Muscle layer of duodenum (tissue), 2 donors: ENCODE measurements at regions not wholly inside any gene's neighbourhood (a gene's known extent, or its start where the extent isn't known, plus 50 kb on each side); places are given as distances from the start of the nearest gene placed in this dataset.

Source experiments
- H3K27ac ChIP-seq: one replicate; pipeline ENCODE4 v1.7.0; 2013; ENCODE audit warnings: mild to moderate bottlenecking, low read length
- H3K27me3 ChIP-seq: one replicate; pipeline ENCODE4 v1.7.0; 2013; ENCODE audit warnings: low read depth, mild to moderate bottlenecking, control low read depth, low read length
- H3K36me3 ChIP-seq, 2 donors: one replicate each; pipeline ENCODE4 v1.7.0; 2013; ENCODE audit warnings: low read length in 2 of 2, control low read depth in 1 of 2, mild to moderate bottlenecking in 1 of 2; ENCODE audit not compliant: insufficient read depth in 2 of 2, control insufficient read depth in 1 of 2
- H3K4me1 ChIP-seq, 2 donors: one replicate each; pipeline ENCODE4 v1.7.0; 2013; ENCODE audit warnings: low read length in 2 of 2, mild to moderate bottlenecking in 2 of 2, control low read depth in 1 of 2, moderate library complexity in 1 of 2; ENCODE audit not compliant: insufficient read depth in 2 of 2, control insufficient read depth in 1 of 2
- H3K4me3 ChIP-seq, 2 donors: one replicate each; pipeline ENCODE4 v1.7.0; 2013; ENCODE audit warnings: low read length in 2 of 2, low read depth in 1 of 2, mild to moderate bottlenecking in 1 of 2
- H3K9me3 ChIP-seq, 2 donors: one replicate each; pipeline ENCODE4 v1.7.0; 2013; ENCODE audit warnings: low read length in 2 of 2, control low read depth in 1 of 2, mild to moderate bottlenecking in 1 of 2; ENCODE audit not compliant: control insufficient read depth in 1 of 2
- donor health status: healthy.

DNA sequence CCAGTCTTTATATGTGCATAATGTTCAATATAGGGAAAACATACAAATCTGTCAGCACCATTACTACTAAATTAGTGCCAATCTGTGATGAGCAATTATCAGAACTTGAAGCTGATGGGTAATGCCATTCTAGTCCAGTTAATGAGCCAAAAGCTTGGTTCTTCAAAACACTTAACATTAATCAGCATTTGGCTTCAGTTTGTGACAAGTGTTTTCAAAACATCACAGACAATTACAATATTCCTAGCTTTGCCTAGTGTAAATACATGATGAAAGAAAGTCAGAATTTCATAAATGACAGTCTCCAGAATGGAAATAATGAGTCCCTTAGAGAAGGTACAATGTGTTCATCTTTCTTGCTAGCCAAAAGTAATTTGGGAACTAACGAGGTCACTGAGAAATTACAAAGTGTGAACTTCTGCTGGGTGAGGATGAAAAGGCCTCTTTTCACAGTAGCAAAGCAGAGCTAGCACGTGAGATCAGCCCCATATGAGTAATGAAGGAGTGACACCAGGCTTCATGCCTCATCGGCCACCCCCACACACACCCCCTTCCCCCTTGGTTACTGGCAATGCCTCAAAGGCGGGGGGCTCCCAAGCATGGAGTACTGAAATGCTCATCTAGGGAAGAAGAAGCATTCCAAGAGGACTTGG is 180.6 kb upstream of the EEA1 start:
- Histone ChIP-seq H3K9me3 (no peaks in the 10 kb centered on the region), H3K27ac (no peak overlapping the region), H3K4me1 (peaks cover 0 to 27% of the 10 kb centered on the region in 2 donors), H3K36me3 (no peaks in the 10 kb centered on the region), H3K4me3 (no peak overlapping the region), H3K27me3 (no peaks in the 10 kb centered on the region)

DNA sequence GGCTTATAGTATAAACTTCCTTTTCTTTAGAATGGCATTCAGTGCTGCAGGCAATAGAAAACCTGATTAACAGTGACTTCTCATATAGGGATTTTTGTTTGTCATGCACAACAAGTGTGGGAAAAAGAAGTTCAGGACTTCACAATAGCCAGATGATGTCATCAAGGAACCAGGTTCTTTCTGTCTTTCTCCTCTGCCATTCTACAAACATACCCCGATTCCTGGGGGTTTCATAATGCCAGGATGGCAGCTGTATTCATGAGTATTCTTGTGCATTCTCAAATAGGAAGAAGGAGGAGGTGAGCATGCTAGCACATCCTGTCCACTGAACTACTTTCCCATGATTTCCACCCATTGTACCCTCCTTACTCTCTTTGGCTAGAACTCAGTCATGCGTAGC is 182.7 kb upstream of the EEA1 start:
- Histone ChIP-seq H3K4me1 (peaks cover 0 to 39% of the 10 kb centered on the region in 2 donors), H3K36me3 (no peaks in the 10 kb centered on the region), H3K27ac (no peak overlapping the region), H3K4me3 (no peak overlapping the region), H3K9me3 (no peaks in the 10 kb centered on the region), H3K27me3 (no peaks in the 10 kb centered on the region)

GRCh38 chr12:93113317-93114006 is 184.4 kb upstream of the EEA1 start:
- H3K4me1 ChIP-seq, result peaks cover 0 to 24% of the 10 kb centered on the region in 2 donors
- no peaks in the 10 kb centered on the region for H3K36me3 ChIP-seq
- H3K27me3 ChIP-seq, result no peaks in the 10 kb centered on the region
- H3K27ac ChIP-seq, result no peak overlapping the region
- H3K9me3 ChIP-seq, result no peaks in the 10 kb centered on the region
- H3K4me3 ChIP-seq, result no peak overlapping the region

DNA sequence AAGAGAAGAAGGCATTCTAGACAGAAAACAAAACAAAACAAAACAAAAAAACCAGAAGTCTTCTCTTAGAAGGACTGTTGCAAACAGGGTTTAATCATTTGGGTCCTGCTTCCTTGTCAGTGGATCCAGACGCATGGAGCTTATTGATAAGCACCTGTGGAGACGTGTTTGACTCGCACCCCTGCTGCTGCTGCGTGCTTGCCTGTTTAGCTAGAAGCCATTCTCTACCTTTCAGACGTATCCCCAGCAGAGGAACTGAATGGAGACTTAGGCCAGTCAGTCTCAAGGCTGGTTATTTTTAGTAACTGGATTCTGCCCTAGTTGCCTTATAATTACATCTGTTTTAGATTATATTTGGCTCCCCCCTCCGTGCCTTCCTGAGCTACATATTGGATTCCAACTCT is 186.1 kb upstream of the EEA1 start:
- no peaks in the 10 kb centered on the region for H3K9me3 ChIP-seq
- H3K27ac ChIP-seq, result no peak overlapping the region
- no peaks in the 10 kb centered on the region for H3K36me3 ChIP-seq
- no peaks in the 10 kb centered on the region for H3K27me3 ChIP-seq
- no peak overlapping the region for H3K4me3 ChIP-seq
- peaks cover 0 to 17% of the 10 kb centered on the region in 2 donors for H3K4me1 ChIP-seq

DNA sequence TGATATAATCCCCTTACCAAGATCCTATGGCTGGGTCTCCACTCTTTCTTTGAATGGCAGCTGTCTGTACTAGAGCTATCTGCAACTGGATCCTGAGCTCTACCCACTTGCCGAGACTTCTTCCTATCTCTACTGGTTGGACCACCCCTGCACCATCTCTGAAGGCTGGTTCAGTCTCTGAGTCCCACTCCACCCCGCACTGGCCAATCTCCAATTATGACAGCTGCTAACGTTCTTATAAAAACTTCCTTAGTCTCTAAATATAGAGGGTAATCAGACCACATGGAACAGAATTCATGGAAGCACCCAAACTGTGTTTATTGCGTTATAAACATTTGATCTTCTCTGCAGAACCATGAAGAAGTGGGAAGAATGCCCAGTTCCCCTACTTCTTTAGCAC is 186.6 kb upstream of the EEA1 start:
- H3K27me3 ChIP-seq, result no peaks in the 10 kb centered on the region
- peaks cover 0 to 17% of the 10 kb centered on the region in 2 donors for H3K4me1 ChIP-seq
- H3K27ac ChIP-seq, result no peak overlapping the region
- H3K36me3 ChIP-seq, result no peaks in the 10 kb centered on the region
- H3K9me3 ChIP-seq, result no peaks in the 10 kb centered on the region
- no peak overlapping the region for H3K4me3 ChIP-seq

- no peaks in the 10 kb centered on the region for H3K27me3 ChIP-seq
- H3K36me3 ChIP-seq, result no peaks in the 10 kb centered on the region
- H3K4me1 ChIP-seq, result peaks cover 0 to 18% of the 10 kb centered on the region in 2 donors
- H3K9me3 ChIP-seq, result no peaks in the 10 kb centered on the region
- no peak overlapping the region for H3K4me3 ChIP-seq
- H3K27ac ChIP-seq, result no peak overlapping the region
Observed at GRCh38 chr12:93116632-93117031, 187.5 kb upstream of the EEA1 start.

DNA sequence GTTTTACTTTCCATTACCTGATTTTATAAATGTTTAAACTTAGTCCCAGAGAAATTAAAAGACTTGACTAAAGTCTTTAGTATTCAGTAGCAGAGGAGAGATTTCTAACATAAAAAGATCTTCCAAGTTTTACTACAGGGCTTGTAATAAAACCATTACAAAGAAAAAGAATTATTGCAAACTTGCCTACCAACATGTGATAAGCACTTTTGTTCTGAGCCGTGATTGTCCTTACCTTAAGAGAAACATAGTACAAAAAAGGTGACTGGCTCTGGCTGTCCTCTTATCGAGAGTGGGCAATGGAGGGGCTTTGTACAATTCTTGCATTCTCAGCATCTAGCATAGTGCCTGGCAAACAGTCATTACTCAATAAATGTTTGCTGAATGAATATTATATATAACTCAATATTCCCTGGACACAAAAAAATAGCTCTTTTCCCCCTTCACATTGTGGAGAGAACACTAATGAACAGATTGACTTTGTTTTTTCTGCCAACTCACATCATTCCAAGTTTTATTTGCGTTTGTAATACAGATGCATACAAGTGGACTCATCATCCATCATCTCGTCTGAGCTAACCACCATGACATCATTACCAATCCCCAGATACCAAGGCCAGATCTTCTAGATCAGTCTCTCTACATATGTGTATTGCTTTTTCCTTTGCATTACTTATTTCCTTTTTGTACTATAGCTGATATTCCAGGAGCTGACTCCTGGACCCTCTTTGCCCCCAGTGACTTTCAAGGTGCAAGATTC is 192.8 kb upstream of the EEA1 start:
- Histone ChIP-seq H3K27me3 (no peaks in the 10 kb centered on the region), H3K36me3 (no peaks in the 10 kb centered on the region), H3K4me1 (peaks cover 0 to 7% of the 10 kb centered on the region in 2 donors), H3K27ac (no peak overlapping the region), H3K9me3 (no peaks in the 10 kb centered on the region), H3K4me3 (no peak overlapping the region)

- no peaks in the 10 kb centered on the region for H3K9me3 ChIP-seq
- no peak overlapping the region for H3K4me3 ChIP-seq
- no peaks in the 10 kb centered on the region for H3K27me3 ChIP-seq
- H3K36me3 ChIP-seq, result no peaks in the 10 kb centered on the region
- peaks cover 0 to 7% of the 10 kb centered on the region in 2 donors for H3K4me1 ChIP-seq
- no peak overlapping the region for H3K27ac ChIP-seq
Observed at GRCh38 chr12:93122569-93123091, 193.5 kb upstream of the EEA1 start.

DNA sequence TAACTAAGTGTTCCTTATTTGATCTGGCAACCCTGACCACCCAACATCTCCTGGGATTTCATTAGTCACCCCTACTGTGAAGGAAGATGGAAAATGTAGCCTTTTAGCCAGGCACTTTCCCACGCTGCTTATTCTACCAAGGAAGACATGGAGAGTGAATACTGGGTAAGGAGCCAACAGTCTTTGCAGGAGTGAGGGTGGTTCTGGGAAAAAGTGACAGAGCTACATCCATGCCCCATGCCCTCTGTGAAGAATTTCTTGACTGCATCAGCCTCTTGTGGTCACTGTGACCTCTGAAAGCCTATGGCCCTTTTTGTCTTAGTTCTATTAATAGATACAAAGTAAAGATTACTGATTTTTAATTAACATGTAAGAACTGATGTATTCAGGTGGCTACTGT is 196.0 kb upstream of the EEA1 start:
- Histone ChIP-seq H3K27ac (no peak overlapping the region), H3K4me3 (no peak overlapping the region), H3K27me3 (no peaks in the 10 kb centered on the region), H3K4me1 (peaks cover 0 to 11% of the 10 kb centered on the region in 2 donors), H3K9me3 (no peaks in the 10 kb centered on the region), H3K36me3 (no peaks in the 10 kb centered on the region)

DNA sequence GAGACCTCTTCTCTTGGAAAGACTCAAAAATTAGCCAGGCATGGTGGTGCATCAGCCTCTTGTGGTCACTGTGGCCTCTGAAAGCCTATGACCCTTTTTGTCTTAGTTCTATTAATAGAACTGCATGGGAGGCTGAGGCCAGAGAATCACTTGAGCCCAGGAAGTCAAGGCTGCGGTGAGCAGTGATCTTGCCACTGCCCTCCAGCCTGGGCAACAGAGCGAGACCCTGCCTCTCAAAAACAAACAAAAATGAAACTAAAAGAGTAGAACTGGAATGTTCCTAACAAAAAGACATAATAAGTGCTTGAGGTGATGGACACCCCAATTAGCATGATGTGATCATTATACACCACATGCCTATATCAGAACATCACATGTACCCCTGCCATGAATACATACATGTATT is 197.0 kb upstream of the EEA1 start:
- H3K4me1 ChIP-seq, result peaks cover 0 to 11% of the 10 kb centered on the region in 2 donors
- H3K27ac ChIP-seq, result no peak overlapping the region
- H3K36me3 ChIP-seq, result no peaks in the 10 kb centered on the region
- H3K9me3 ChIP-seq, result no peaks in the 10 kb centered on the region
- no peaks in the 10 kb centered on the region for H3K27me3 ChIP-seq
- no peak overlapping the region for H3K4me3 ChIP-seq

- no peaks in the 10 kb centered on the region for H3K36me3 ChIP-seq
- no peaks in the 10 kb centered on the region for H3K27me3 ChIP-seq
- H3K4me1 ChIP-seq, result peaks cover 0 to 5% of the 10 kb centered on the region in 2 donors
- H3K27ac ChIP-seq, result no peak overlapping the region
- no peaks in the 10 kb centered on the region for H3K9me3 ChIP-seq
- no peak overlapping the region for H3K4me3 ChIP-seq
Observed at GRCh38 chr12:93127107-93127560, 198.0 kb upstream of the EEA1 start.
